KMS-11 (cell line): ENCODE measurements at regions not wholly inside any gene's neighbourhood (a gene's known extent, or its start where the extent isn't known, plus 50 kb on each side); places are given as distances from the start of the nearest gene placed in this dataset.

Experiments
- H2AFZ ChIP-seq: fragments of 200-600 bp; sonication (generic); 2 replicates; pipeline ENCODE4 v1.6.1; 2016; ENCODE audit warnings: antibody characterized with exemption, mixed run types, low read depth
- H3K27ac ChIP-seq: fragments of 200-600 bp; sonication (generic); 2 replicates; pipeline ENCODE4 v1.6.1; 2016; ENCODE audit warnings: mild to moderate bottlenecking, mixed run types
- H3K27me3 ChIP-seq: fragments of 200-600 bp; sonication (generic); 2 replicates; pipeline ENCODE4 v1.6.1; 2017; ENCODE audit warnings: mild to moderate bottlenecking, low read depth, mixed run types, moderate library complexity; ENCODE audit not compliant: insufficient read depth
- H3K36me3 ChIP-seq: fragments of 200-600 bp; sonication (generic); 2 replicates; pipeline ENCODE4 v1.6.1; 2017; ENCODE audit warnings: mild to moderate bottlenecking, mixed run types; ENCODE audit not compliant: insufficient read depth
- H3K4me1 ChIP-seq: fragments of 200-600 bp; sonication (generic); 2 replicates; pipeline ENCODE4 v1.6.1; 2016; ENCODE audit warnings: mild to moderate bottlenecking, low read depth, mixed run types; ENCODE audit not compliant: poor library complexity, severe bottlenecking
- H3K4me2 ChIP-seq: fragments of 200-600 bp; sonication (generic); 2 replicates; pipeline ENCODE4 v1.7.0; 2016; ENCODE audit warnings: mild to moderate bottlenecking, mixed run types
- H3K4me3 ChIP-seq: fragments of 200-600 bp; sonication (generic); IDR thresholded peaks from 2 replicates; pipeline ENCODE4 v1.6.1; 2017; ENCODE audit warnings: low read depth, low read length, mixed read lengths; ENCODE audit not compliant: insufficient read depth
- H3K79me2 ChIP-seq: fragments of 200-600 bp; sonication (generic); 2 replicates; pipeline ENCODE4 v1.6.1; 2016; ENCODE audit warnings: low read depth, mixed run types; ENCODE audit not compliant: insufficient read depth
- H3K9ac ChIP-seq: fragments of 200-600 bp; sonication (generic); 2 replicates; pipeline ENCODE4 v1.6.1; 2016; ENCODE audit warnings: mild to moderate bottlenecking, mixed run types
- H4K20me1 ChIP-seq: fragments of 200-600 bp; sonication (generic); 2 replicates; pipeline ENCODE4 v1.6.1; 2016; ENCODE audit warnings: mild to moderate bottlenecking, mixed run types; ENCODE audit not compliant: insufficient read depth
- CTCF ChIP-seq: fragments of 200-600 bp; sonication (generic); conservative IDR thresholded peaks from 2 replicates; pipeline ENCODE4 v1.6.1; 2017; ENCODE audit warnings: low read depth, mild to moderate bottlenecking, antibody characterized with exemption, low read length, moderate library complexity, mixed read lengths

- no peak for TF ChIP-seq CTCF
Measured at GRCh38 chr14:78104655-78105054, 65.5 kb upstream of the NRXN3 start.

GRCh38 chr14:78106381-78106780, 63.8 kb upstream of the NRXN3 start:
- no peak overlapping the region for H3K4me2 ChIP-seq
- H4K20me1 ChIP-seq = no peaks in the 10 kb centered on the region
- H3K79me2 ChIP-seq = no peaks in the 10 kb centered on the region
- no peak overlapping the region for H2AFZ ChIP-seq
- H3K4me1 ChIP-seq = no peaks in the 10 kb centered on the region
- H3K27me3 ChIP-seq = no peaks in the 10 kb centered on the region
- no peak overlapping the region for H3K27ac ChIP-seq
- H3K9ac ChIP-seq = no peak overlapping the region
- H3K36me3 ChIP-seq = no peaks in the 10 kb centered on the region
- no peak for TF ChIP-seq CTCF
- H3K4me3 ChIP-seq = no peak overlapping the region

More at GRCh38 chr14:78104655-78105054, 65.5 kb upstream of the NRXN3 start:
- no peak overlapping the region for H3K27ac ChIP-seq
- H3K9ac ChIP-seq = no peak overlapping the region
- H4K20me1 ChIP-seq = no peaks in the 10 kb centered on the region
- no peaks in the 10 kb centered on the region for H3K79me2 ChIP-seq
- no peak overlapping the region for H3K4me2 ChIP-seq
- H3K4me3 ChIP-seq = no peak overlapping the region
- H3K36me3 ChIP-seq = no peaks in the 10 kb centered on the region
- H3K27me3 ChIP-seq = no peaks in the 10 kb centered on the region
- no peaks in the 10 kb centered on the region for H3K4me1 ChIP-seq
- no peak overlapping the region for H2AFZ ChIP-seq

- Histone ChIP-seq H3K79me2 (no peaks in the 10 kb centered on the region), H3K27ac (no peak overlapping the region), H2AFZ (no peak overlapping the region), H3K4me3 (no peak overlapping the region), H3K36me3 (no peaks in the 10 kb centered on the region), H3K27me3 (no peaks in the 10 kb centered on the region), H3K4me2 (no peak overlapping the region), H3K9ac (no peak overlapping the region), H4K20me1 (no peaks in the 10 kb centered on the region), H3K4me1 (no peaks in the 10 kb centered on the region)
- TF ChIP-seq CTCF = no peak
Measured at GRCh38 chr14:78107166-78107565, 63.0 kb upstream of the NRXN3 start.

GRCh38 chr14:78119440-78119839, 50.7 kb upstream of the NRXN3 start:
- Histone ChIP-seq H3K4me1 (no peaks in the 10 kb centered on the region), H2AFZ (no peak overlapping the region), H3K36me3 (no peaks in the 10 kb centered on the region), H3K79me2 (no peaks in the 10 kb centered on the region), H3K4me3 (no peak overlapping the region), H4K20me1 (no peaks in the 10 kb centered on the region), H3K4me2 (no peak overlapping the region), H3K27ac (no peak overlapping the region), H3K27me3 (no peaks in the 10 kb centered on the region), H3K9ac (no peak overlapping the region)
- no peak for TF ChIP-seq CTCF
